ENCODE measurements at regions not wholly inside any gene's neighbourhood (a gene's known extent, or its start where the extent isn't known, plus 50 kb on each side); places are given as distances from the start of the nearest gene placed in this dataset.
"Not testable (repeated sequence)": the region's sequence is repeated elsewhere in the genome, so short reads cannot be mapped to it uniquely, and the experiment has no call there.

- TF ChIP-seq CTCF (conservative IDR thresholded peaks at IDR 0.05); ZFX (IDR thresholded peaks at IDR 0.05): not testable (repeated sequence)
Observed at GRCh38 chr3:166842784-166843183, 537.3 kb downstream of the ZBBX start.

Data from C4-2B (cell line).